ENCODE measurements at regions not wholly inside any gene's neighbourhood (a gene's known extent, or its start where the extent isn't known, plus 50 kb on each side); places are given as distances from the start of the nearest gene placed in this dataset.

- FAIRE-seq (no peak), DNase-seq (ENCODE audit: low spot score in 2 of 2) (no peak)
These were observed 74.2 kb upstream of the EGR2 start for GRCh38 chr10:62890395-62890794.

GRCh38 chr10:62887642-62888041 lies 71.5 kb upstream of the EGR2 start:
- no peak for DNase-seq (ENCODE audit: low spot score in 2 of 2)
- no peak for FAIRE-seq

- FAIRE-seq: no peak
- DNase-seq (ENCODE audit: low spot score in 2 of 2): no peak
These were observed 69.7 kb upstream of the EGR2 start for GRCh38 chr10:62885684-62886461.

- FAIRE-seq: no peak
- no peak for DNase-seq (ENCODE audit: low spot score in 2 of 2)
These were observed 64.0 kb upstream of the EGR2 start for GRCh38 chr10:62880162-62880561.

GRCh38 chr10:62873866-62874265 lies 57.7 kb upstream of the EGR2 start:
- DNase-seq (ENCODE audit: low spot score in 2 of 2): no peak
- no peak for FAIRE-seq

GRCh38 chr10:62870866-62871265 lies 54.7 kb upstream of the EGR2 start:
- FAIRE-seq (no peak), DNase-seq (ENCODE audit: low spot score in 2 of 2) (no peak)

GRCh38 chr10:62869958-62870357 lies 53.8 kb upstream of the EGR2 start:
- no peak for DNase-seq (ENCODE audit: low spot score in 2 of 2)

GRCh38 chr10:62866941-62867340 lies 50.8 kb upstream of the EGR2 start:
- DNase-seq (ENCODE audit: low spot score in 2 of 2) (no peak), FAIRE-seq (no peak)

More at GRCh38 chr10:62869958-62870357, 53.8 kb upstream of the EGR2 start:
- FAIRE-seq: no peak

- no peak for DNase-seq (ENCODE audit: low spot score in 2 of 2)
- no peak for FAIRE-seq
These were observed 50.3 kb upstream of the EGR2 start for GRCh38 chr10:62866451-62866850.
